Stimulated activated CD4-positive, alpha-beta T cell treated with anti-CD3 and anti-CD28 coated beads, Interleukin-4, amount 100 ng/mL, for 48 hours (primary cell): ENCODE measurements at regions not wholly inside any gene's neighbourhood (a gene's known extent, or its start where the extent isn't known, plus 50 kb on each side); places are given as distances from the start of the nearest gene placed in this dataset.
"Not testable (repeated sequence)": the region's sequence is repeated elsewhere in the genome, so short reads cannot be mapped to it uniquely, and the experiment has no call there.

Experiments used
- DNase-seq, 2 donors: peaks; one replicate each; pipeline ENCODE4 v3.0.0-alpha.2; 2020; ENCODE audit warnings: low read depth in 2 of 2

DNA sequence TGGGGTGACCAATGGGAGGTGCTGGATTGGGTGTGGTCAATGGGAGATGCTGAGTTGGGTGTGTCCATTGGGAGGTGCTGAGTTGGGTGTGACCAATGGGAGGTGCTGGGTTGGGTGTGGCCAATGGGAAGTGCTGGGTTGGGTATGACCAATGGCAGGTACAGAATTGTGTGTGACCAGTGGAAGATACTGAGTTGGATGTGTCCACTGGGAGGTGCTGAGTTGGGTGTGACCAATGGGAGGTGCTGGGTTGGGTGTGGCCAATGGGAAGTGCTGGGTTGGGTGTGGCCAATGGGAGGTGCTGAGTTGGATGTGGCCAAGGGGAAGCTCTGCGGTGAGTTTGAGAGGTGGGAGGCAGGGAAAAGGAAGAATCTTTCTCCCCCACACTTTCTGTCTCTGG, 250.0 kb upstream of the PROK2 start:
- no peak for DNase-seq

GRCh38 chr3:72033666-72034428, 248.9 kb upstream of the PROK2 start:
- no peak for DNase-seq

DNA sequence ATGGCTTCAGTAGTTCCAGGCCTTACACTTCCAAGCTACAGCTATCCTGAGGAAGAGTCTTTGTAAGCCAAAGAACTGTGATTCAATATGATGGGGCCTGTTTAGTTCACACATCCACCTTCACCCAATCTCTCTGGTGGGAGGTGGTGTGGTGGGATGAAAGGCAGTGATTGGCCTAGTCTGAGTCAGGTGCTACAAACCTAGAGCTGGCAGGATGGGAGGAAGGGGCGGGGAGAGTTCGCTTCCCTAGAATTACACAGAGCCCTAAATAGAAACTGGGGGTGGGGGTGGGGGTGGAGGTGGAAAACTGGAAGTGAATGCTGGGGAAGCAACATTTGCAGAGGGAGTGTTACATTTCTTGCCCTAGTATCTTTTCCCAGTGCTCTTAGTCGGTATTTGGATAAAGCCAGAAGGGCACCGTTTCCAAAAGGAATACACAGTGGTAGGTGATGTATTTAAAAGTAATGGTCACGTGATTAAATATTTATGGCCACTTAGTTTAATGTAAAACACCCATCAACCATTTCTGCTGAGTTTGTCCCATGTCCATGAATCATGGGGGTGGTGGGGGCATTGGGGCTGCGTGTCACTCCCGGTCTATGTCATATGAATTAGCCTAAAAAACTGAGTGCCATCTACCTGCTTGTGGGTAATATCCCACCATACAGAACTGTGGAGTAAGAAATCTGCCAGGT, 247.6 kb upstream of the PROK2 start:
- no peak for DNase-seq

DNA sequence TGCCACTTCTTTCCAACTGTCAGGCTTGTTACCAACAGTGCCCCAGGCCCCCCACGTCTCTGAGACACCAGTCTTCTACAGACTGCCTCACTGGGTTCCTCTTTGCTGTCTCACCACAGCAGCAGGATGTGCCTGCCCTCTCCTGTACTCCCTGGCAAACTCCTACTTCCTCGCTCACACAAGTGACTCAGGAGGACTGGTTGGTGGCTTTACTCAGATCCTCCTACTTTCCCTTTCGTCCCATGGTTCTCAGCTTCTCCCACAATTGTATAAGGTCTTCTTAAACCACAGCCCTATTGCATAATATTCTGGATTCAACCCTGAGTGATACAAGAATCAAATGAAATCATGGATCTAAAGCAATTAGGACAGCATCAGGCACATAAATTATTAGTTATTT, 246.6 kb upstream of the PROK2 start:
- DNase-seq, result no peak

- DNase-seq, result not testable (repeated sequence)
Measured at GRCh38 chr3:72030296-72030695, 245.3 kb upstream of the PROK2 start.

GRCh38 chr3:72028726-72029125, 243.8 kb upstream of the PROK2 start:
- DNase-seq, result not testable (repeated sequence)

- DNase-seq, result not testable (repeated sequence)
Measured at GRCh38 chr3:72028307-72028706, 243.4 kb upstream of the PROK2 start.

DNA sequence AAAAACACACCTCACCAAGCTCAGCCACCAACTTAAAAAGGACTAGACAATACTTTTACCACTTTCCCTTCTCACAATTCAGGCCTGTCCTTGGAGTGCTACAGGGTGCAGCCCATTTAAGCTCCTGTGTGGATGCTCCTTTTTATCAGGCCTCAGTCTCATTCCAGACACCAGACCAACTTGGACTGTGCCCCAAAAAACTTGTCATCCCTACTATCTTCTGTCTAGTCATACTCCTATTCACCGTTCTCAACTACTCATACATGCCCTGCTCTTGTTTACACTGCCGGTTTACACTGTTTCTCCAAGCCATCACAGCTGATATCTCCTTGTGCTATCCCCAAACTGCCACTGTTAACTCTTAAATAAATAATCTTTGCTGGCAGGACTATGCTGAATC, 242.8 kb upstream of the PROK2 start:
- DNase-seq, result not testable (repeated sequence)

DNA sequence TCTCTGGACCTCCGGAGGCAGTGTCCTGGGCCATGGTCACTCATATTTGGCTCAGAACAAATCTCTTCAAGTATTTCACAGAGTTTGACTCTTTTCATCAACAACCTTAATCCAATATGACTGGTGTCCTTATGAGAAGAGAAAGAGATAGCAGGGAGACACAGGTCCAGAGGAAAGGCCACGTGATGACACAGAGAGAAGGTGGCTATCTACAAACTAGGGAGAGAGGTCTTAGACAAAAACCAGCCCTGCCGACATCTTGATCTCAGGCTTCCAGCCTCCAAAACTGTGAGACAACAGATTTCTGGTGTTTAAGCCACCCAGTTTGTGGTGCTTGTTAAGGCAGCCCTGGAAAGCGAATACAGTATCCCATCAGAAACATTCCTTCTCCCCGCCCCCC, 237.1 kb upstream of the PROK2 start:
- no peak for DNase-seq

DNA sequence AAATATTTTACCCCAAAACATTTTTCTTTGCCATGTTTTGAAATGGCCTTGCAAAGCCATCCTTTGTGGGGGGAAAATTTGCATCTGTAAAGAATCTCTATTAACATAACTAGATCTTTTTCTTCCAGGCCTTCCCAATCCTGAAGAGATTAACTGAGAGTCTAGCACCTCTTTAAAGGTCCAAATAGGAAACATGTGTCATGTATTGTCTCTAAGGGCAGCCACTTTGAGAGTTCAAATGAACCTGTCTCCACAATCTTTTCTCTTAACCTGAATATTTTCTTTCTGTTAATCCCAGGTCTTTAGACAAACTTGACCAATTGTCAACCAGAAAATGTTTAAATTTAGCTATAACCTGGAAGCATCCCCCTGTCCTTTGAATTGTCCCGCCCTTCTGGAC, 236.6 kb upstream of the PROK2 start:
- no peak for DNase-seq

DNA sequence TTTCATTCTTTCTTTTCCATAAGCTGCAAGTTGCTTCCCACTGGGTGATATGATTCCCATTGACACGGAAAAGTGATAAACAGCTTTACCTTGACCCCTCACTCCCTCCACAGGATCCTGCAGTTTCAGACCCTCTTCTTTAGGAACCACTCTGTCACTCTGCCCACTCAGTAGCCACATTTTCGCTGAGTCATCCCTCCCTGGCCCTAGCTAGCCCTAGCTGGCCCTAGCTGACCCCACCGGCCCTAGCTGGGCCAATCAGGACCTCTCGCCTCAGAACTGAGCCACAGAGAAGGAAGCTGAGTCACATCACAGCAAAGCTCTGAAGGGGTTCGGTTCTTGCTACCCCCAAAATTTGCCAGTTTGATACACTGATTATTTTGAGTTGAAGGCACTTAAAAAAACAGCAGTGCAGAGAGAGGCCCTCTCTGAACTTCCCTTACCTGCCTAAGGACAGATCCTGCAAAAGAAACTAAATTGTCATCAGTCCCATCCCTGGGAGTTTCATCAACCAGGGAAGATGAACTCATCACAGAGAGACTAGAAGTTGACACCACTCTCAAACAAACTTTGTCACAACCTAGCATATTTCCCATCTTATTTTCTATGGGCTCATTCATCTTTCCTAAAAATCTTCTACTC, 233.5 kb upstream of the PROK2 start:
- no peak for DNase-seq

GRCh38 chr3:72017935-72018334, 233.0 kb upstream of the PROK2 start:
- DNase-seq, result no peak

DNA sequence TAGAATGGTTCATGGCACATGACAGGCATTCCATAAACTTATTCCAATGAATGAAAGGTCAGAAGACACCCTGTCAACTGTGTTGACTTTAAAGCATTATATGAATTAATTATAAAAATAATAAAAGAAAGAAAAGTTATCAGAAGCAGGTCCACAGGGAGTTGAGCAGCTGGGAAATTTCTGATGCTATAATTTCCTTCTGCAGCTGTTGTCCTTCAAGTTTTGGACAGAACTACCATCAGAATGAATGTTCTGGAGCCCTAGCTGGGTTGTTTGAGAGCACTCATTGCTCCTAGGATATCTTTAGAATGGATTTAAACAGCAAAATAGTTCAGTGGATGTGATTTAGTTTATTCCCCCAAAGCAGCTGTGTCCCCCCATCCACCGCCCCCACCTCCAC, 232.4 kb upstream of the PROK2 start:
- DNase-seq, result no peak

DNA sequence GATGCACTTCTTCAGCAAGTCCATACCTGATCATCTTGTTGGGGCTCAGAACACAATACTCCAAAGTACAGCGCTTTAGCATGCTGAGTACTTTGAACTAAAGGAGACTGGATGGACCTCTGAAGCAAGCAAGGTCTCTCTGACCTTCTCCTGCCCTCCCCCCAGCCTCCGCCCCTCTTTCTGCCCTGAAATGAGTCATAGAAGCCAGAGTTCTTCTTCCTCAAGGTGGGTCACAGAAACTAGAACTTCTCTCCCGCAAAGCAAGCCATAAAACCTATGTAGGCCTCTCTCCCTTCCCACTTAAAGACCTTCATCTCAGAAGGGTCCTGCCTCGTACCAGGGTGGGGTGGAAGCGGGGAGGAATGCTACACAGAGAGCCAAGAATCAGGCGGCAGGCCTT, 230.5 kb upstream of the PROK2 start:
- DNase-seq, result no peak

DNA sequence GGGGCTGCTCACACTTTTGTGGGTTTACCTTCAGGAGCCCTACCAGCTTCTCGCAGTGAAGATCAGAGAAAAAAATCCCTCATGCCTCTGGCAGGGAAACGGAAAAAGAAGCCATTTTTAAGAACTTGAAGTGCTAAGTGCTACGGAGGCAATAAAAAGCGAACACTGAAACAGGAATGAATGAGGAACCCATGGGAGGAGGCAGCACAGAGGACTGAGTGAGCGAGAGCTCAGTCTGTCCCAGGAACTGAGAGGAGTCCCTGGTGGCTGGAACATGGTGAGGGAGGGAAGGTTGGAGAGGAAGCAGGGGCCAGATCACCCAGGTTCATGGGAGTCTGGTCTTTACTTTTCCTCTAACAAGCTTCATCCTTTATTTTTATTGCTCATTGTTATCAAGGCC, 228.1 kb upstream of the PROK2 start:
- DNase-seq, result no peak

- DNase-seq, result no peak
Measured at GRCh38 chr3:72012363-72012762, 227.4 kb upstream of the PROK2 start.

DNA sequence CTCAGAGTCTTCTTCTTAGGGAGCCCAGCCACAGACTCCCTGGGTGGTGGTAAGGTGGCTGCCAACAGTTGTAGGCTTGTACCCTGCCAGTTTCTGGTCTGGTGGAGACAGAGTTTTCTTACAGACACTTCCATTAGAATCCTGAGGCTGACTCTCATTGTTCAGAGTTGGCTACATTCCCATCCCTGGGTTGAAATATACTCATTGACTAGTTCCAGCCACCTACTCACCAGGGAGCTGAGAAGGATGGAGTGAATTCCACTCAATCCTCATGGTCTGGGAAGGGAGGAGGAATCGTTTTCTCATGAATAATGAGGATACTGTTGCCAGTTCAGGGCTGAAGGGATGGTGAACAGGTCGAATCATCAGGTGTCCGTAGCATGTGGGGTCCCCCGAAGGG, 226.5 kb upstream of the PROK2 start:
- no peak for DNase-seq

DNA sequence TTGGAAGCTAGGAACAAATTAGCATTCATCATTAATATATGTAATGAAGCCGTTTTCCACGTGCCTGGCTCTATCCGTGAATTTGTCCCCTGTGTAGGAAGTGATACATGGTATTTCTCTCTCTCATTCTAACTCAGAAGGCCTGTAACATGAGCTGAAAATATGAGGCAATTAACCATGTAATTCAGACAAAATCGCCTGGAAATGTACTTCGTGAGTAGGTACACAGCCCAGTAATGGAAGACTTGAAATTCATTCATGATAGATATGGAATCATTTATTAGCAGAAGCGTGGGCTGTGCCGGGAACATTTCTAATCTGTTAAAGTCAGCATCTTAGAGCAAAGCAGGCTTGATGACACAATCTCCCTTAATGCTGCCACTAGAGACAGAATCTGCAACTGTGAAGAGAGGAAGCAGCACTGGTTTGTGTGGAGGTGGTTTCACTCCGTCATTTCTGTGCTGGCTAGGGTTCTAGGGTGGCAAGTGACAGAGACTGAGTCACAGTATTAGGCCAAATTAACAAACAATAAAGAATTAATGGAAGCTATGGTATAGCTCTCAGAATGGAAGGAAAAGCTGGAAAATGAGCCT, 225.0 kb upstream of the PROK2 start:
- DNase-seq, result no peak

GRCh38 chr3:72008226-72008996, 223.5 kb upstream of the PROK2 start:
- DNase-seq, result no peak

- no peak for DNase-seq
Measured at GRCh38 chr3:72006631-72007556, 221.9 kb upstream of the PROK2 start.
